PC-3 (cell line): ENCODE measurements at regions not wholly inside any gene's neighbourhood (a gene's known extent, or its start where the extent isn't known, plus 50 kb on each side); places are given as distances from the start of the nearest gene placed in this dataset.
"Not testable (repeated sequence)": the region's sequence is repeated elsewhere in the genome, so short reads cannot be mapped to it uniquely, and the experiment has no call there.

ENCODE experiments used
- ATAC-seq: fragments of 200-7000 bp; cut with Tn5 transposase; 2 replicates; pipeline ENCODE4 v1.9.1; 2020; ENCODE audit warnings: mild to moderate bottlenecking, moderate library complexity
- BruUV-seq: library from RNA; stranded (reverse); fragments of 400-500 nt; replicated peaks from 2 replicates; lab custom pipeline; 2021; lab: Mats Ljungman, UMichigan
- CTCF ChIA-PET: fragments of 300-600 bp; sonication (Branson Sonifier 250); formaldehyde crosslinking; loops from one replicate; lab custom pipeline; 2022; ENCODE audit warnings: antibody characterized with exemption; lab: Charles Lee
- POLR2A ChIA-PET: fragments of 300-600 bp; sonication (Branson Sonifier 250); formaldehyde crosslinking; loops from one replicate; lab custom pipeline; 2022; ENCODE audit warnings: antibody characterized with exemption; ENCODE audit not compliant: unreplicated experiment; lab: Charles Lee
- DNase-seq: peaks from one replicate; pipeline ENCODE4 v3.0.0-alpha.2; 2015
- H2AFZ ChIP-seq: fragments of 300-600 bp; sonication (generic); 2 replicates; pipeline ENCODE4 v1.6.0; 2016; ENCODE audit warnings: antibody characterized with exemption, low read length
- H3F3A ChIP-seq: fragments of 300-600 bp; sonication (generic); one replicate; pipeline ENCODE4 v1.6.0; 2017; ENCODE audit warnings: antibody characterized with exemption, low read length, control low read depth, mild to moderate bottlenecking; ENCODE audit not compliant: unreplicated experiment
- H3K27ac ChIP-seq: fragments of 300-600 bp; sonication (generic); 2 replicates; pipeline ENCODE4 v1.5.1; 2016; ENCODE audit warnings: mild to moderate bottlenecking, low read length
- H3K27me3 ChIP-seq: fragments of 300-600 bp; sonication (generic); 2 replicates; pipeline ENCODE4 v1.6.1; 2016; ENCODE audit warnings: low read length, mixed read lengths
- H3K36me3 ChIP-seq: fragments of 300-600 bp; sonication (generic); 2 replicates; pipeline ENCODE4 v1.6.1; 2016; ENCODE audit warnings: low read depth, mixed run types, low read length, mixed read lengths
- H3K4me1 ChIP-seq: fragments of 300-600 bp; sonication (generic); 2 replicates; pipeline ENCODE4 v1.5.1; 2016; ENCODE audit warnings: low read length; ENCODE audit not compliant: insufficient read depth
- H3K4me2 ChIP-seq: fragments of 300-600 bp; sonication (generic); 2 replicates; pipeline ENCODE4 v1.6.0; 2016; ENCODE audit warnings: low read length
- H3K4me3 ChIP-seq: fragments of 300-600 bp; sonication (generic); 2 replicates; pipeline ENCODE4 v1.5.1; 2016; ENCODE audit warnings: mild to moderate bottlenecking, low read length, mixed read lengths
- H3K79me2 ChIP-seq: fragments of 300-600 bp; sonication (generic); 2 replicates; pipeline ENCODE4 v1.6.1; 2017; ENCODE audit warnings: low read length, mixed read lengths
- H3K9ac ChIP-seq: fragments of 300-600 bp; sonication (generic); 2 replicates; pipeline ENCODE4 v1.6.0; 2016; ENCODE audit warnings: mild to moderate bottlenecking, low read length
- H3K9me2 ChIP-seq: fragments of 300-600 bp; sonication (generic); replicated peaks from 2 replicates; pipeline ENCODE4 v1.6.1; 2016; ENCODE audit warnings: mixed run types, low read length, mixed read lengths
- H3K9me3 ChIP-seq: fragments of 300-600 bp; sonication (generic); 2 replicates; pipeline ENCODE4 v1.6.1; 2016; ENCODE audit warnings: low read length, mixed read lengths
- H4K20me1 ChIP-seq: fragments of 300-600 bp; sonication (generic); 2 replicates; pipeline ENCODE4 v1.6.1; 2016; ENCODE audit warnings: low read length, mixed read lengths
- EZH2 ChIP-seq: fragments of 300-600 bp; sonication (generic); IDR thresholded peaks from one replicate; pipeline ENCODE4 v1.6.1; 2017; ENCODE audit warnings: antibody characterized with exemption, mild to moderate bottlenecking, low read length; ENCODE audit not compliant: unreplicated experiment
- EZH2phosphoT487 ChIP-seq: fragments of 300-600 bp; sonication (generic); IDR thresholded peaks from 2 replicates; pipeline ENCODE4 v1.6.1; 2018; ENCODE audit warnings: mild to moderate bottlenecking, antibody characterized with exemption, low read length, borderline replicate concordance
- intact Hi-C: fragments of 100-400 bp; cut with micrococcal nuclease; formaldehyde crosslinking; loops from 2 replicates; pipeline ENCODE4 v1.9.0; 2023
- TF ChIP-seq, protein P1 (sequence below): fragments of 300-600 bp; sonication (generic); conservative IDR thresholded peaks from 2 replicates; pipeline ENCODE4 v1.5.1; 2017; ENCODE audit warnings: antibody characterized with exemption, low read depth, mild to moderate bottlenecking, low read length

DNA sequence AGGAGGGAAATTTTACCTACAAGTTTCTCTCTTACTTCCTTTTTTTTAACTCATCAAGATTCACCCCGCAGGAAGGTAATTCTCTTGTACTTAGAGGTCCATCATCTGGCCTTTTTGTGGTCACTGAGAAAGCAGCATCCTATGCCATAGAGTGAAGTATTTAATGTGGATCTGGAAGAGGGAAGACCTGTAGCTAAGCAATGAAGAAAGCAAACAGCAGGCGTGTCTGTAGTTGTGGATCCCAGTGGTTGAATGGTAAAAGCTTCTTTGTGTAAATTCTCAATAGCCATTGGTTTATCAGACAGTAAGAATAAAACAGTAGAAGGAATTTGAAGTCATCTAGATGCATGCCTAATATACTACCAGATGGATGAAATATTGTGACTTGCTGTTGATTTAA, 196.4 kb downstream of the ANKRD7 start:
- CTCF ChIA-PET, result no interaction called here
- Histone ChIP-seq H4K20me1 (no peaks in the 10 kb centered on the region), H3K9ac (no peak overlapping the region), H3K27me3 (no peaks in the 10 kb centered on the region), H3F3A (no peaks in the 10 kb centered on the region), H2AFZ (no peak overlapping the region), H3K27ac (no peak overlapping the region), H3K4me1 (no peaks in the 10 kb centered on the region), H3K9me2 (no peaks in the 10 kb centered on the region), H3K9me3 (no peaks in the 10 kb centered on the region; the same call in 1 of the 2 replicates), H3K4me2 (no peak overlapping the region), H3K4me3 (no peak overlapping the region), H3K79me2 (no peaks in the 10 kb centered on the region), H3K36me3 (no peaks in the 10 kb centered on the region)
- POLR2A ChIA-PET, result no interaction called here
- DNase-seq (no peak), ATAC-seq (no peak)
- TF ChIP-seq, protein P1, sequence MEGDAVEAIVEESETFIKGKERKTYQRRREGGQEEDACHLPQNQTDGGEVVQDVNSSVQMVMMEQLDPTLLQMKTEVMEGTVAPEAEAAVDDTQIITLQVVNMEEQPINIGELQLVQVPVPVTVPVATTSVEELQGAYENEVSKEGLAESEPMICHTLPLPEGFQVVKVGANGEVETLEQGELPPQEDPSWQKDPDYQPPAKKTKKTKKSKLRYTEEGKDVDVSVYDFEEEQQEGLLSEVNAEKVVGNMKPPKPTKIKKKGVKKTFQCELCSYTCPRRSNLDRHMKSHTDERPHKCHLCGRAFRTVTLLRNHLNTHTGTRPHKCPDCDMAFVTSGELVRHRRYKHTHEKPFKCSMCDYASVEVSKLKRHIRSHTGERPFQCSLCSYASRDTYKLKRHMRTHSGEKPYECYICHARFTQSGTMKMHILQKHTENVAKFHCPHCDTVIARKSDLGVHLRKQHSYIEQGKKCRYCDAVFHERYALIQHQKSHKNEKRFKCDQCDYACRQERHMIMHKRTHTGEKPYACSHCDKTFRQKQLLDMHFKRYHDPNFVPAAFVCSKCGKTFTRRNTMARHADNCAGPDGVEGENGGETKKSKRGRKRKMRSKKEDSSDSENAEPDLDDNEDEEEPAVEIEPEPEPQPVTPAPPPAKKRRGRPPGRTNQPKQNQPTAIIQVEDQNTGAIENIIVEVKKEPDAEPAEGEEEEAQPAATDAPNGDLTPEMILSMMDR, result no peak
- TF ChIP-seq EZH2, result no peak
- TF ChIP-seq EZH2phosphoT487, result no peak
- intact Hi-C loops, result loop anchor here (5.0 kb wide), 1 partner anchor 631 kb away; no protein-coding TSS in a partner anchor
- no TSS peak for BruUV-seq

- Histone ChIP-seq H4K20me1 (no peaks in the 10 kb centered on the region), H3F3A (no peaks in the 10 kb centered on the region), H3K36me3 (no peaks in the 10 kb centered on the region), H2AFZ (no peak overlapping the region), H3K9me2 (no peaks in the 10 kb centered on the region), H3K79me2 (no peaks in the 10 kb centered on the region), H3K9me3 (peaks cover 5% of the 10 kb centered on the region; the same call in 1 of the 2 replicates), H3K9ac (no peak overlapping the region), H3K27me3 (no peaks in the 10 kb centered on the region), H3K4me2 (no peak overlapping the region), H3K4me3 (no peak overlapping the region), H3K27ac (no peak overlapping the region), H3K4me1 (no peaks in the 10 kb centered on the region)
- ChIA-PET CTCF (no interaction called here), POLR2A (no interaction called here)
- no TSS peak for BruUV-seq
- TF ChIP-seq, protein P1, result no peak
- TF ChIP-seq EZH2, result no peak
- no peak for TF ChIP-seq EZH2phosphoT487
- intact Hi-C loops, result no loop called here
- ATAC-seq (no peak), DNase-seq (no peak)
Measured at GRCh38 chr7:118429141-118429540, 204.6 kb downstream of the ANKRD7 start.

GRCh38 chr7:118436663-118437062, 212.2 kb downstream of the ANKRD7 start:
- DNase-seq, result no peak
- Histone ChIP-seq H3K79me2 (no peaks in the 10 kb centered on the region), H3K9me2 (no peaks in the 10 kb centered on the region), H3K9me3 (no peaks in the 10 kb centered on the region), H3K4me3 (no peak overlapping the region), H3F3A (no peaks in the 10 kb centered on the region), H3K36me3 (no peaks in the 10 kb centered on the region), H3K27me3 (no peaks in the 10 kb centered on the region), H3K4me2 (no peak overlapping the region), H4K20me1 (no peaks in the 10 kb centered on the region), H3K9ac (no peak overlapping the region), H3K27ac (no peak overlapping the region), H3K4me1 (no peaks in the 10 kb centered on the region), H2AFZ (no peak overlapping the region)
- BruUV-seq, result no TSS peak
- no peak for TF ChIP-seq EZH2
- no peak for TF ChIP-seq EZH2phosphoT487
- TF ChIP-seq, protein P1, result no peak
- ChIA-PET POLR2A (no interaction called here), CTCF (no interaction called here)
- no peak for ATAC-seq
- intact Hi-C loops, result no loop called here

DNA sequence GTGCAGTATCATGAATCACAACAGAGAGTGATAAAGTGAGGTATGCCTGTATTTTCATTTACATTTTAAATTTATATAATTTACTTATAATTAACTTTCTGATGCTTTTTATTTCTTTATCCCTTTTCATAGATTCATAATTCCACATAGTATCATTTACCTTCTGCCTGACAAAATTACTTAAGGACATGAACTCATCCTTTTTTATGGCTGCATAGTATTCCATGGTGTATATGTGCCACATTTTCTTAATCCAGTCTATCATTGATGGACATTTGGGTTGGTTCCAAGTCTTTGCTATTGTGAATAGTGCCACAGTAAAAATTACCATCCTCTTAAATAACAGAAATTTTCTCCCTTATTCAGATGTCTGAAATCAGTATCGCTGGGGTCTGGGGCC, 224.5 kb downstream of the ANKRD7 start:
- POLR2A ChIA-PET, H3K36me3 ChIP-seq, intact Hi-C loops, H2AFZ ChIP-seq, H3K9me3 ChIP-seq, ATAC-seq, H3F3A ChIP-seq, CTCF ChIA-PET, H3K79me2 ChIP-seq, H3K9ac ChIP-seq, DNase-seq, H3K27me3 ChIP-seq, H3K9me2 ChIP-seq, H3K4me3 ChIP-seq, H4K20me1 ChIP-seq, BruUV-seq, H3K27ac ChIP-seq, H3K4me1 ChIP-seq, H3K4me2 ChIP-seq: not testable (repeated sequence)
